ENCODE measurements at regions not wholly inside any gene's neighbourhood (a gene's known extent, or its start where the extent isn't known, plus 50 kb on each side); places are given as distances from the start of the nearest gene placed in this dataset.

DNA sequence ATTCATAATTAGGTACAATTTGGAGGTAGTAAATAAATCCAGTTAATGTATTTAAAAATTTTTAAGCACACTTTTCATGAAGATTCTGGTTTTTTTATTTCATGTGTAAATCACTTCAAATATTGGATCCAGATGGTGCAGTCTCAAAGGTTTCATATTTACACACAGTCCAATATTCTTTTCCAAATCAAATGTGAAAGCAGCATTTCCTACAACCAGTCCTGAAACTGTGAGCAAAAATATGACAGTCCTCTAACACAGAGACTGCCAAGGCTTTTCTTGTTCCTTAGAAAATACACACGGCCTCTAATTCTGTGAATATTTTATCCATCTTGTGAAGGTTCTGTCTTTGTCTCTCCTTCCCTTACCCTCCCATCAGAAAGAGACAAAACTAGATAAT, 645.9 kb downstream of the ARL4A start:
- no peak for TF ChIP-seq HDGF (IDR thresholded peaks at IDR 0.05; ENCODE audit: borderline replicate concordance)
- no peak for TF ChIP-seq TARDBP (IDR thresholded peaks at IDR 0.05)
- TF ChIP-seq SP1 (IDR thresholded peaks at IDR 0.05) = no peak
- TF ChIP-seq FOXM1 (IDR thresholded peaks at IDR 0.05; ENCODE audit: borderline replicate concordance) = no peak

Measured in HEK293T (cell line).